ENCODE measurements at regions not wholly inside any gene's neighbourhood (a gene's known extent, or its start where the extent isn't known, plus 50 kb on each side); places are given as distances from the start of the nearest gene placed in this dataset.

DNA sequence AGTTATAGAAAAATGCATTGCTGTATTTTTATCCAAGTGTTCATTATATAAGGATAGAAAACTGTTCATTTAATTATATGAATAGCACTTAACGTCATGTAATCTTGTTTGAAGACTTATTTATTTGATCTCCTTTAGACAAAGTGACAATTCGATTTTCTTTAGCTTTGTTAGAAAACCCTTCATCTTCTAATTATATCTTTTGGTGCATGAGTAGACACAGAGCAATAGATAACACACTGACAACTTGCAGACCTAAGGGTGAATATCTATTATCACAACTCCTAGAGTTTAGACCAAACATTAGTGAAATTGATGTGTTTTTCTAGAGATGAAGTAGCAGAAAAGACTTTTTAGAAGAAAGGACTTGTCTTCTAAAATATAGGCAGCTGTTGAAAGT, 446.4 kb upstream of the SEMA6A start:
- TF ChIP-seq, protein P1, sequence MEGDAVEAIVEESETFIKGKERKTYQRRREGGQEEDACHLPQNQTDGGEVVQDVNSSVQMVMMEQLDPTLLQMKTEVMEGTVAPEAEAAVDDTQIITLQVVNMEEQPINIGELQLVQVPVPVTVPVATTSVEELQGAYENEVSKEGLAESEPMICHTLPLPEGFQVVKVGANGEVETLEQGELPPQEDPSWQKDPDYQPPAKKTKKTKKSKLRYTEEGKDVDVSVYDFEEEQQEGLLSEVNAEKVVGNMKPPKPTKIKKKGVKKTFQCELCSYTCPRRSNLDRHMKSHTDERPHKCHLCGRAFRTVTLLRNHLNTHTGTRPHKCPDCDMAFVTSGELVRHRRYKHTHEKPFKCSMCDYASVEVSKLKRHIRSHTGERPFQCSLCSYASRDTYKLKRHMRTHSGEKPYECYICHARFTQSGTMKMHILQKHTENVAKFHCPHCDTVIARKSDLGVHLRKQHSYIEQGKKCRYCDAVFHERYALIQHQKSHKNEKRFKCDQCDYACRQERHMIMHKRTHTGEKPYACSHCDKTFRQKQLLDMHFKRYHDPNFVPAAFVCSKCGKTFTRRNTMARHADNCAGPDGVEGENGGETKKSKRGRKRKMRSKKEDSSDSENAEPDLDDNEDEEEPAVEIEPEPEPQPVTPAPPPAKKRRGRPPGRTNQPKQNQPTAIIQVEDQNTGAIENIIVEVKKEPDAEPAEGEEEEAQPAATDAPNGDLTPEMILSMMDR (IDR thresholded peaks at IDR 0.05) = no peak
- TF ChIP-seq POLR2A (IDR thresholded peaks at IDR 0.05) (no peak), POLR2AphosphoS5 (IDR thresholded peaks at IDR 0.05; ENCODE audit: insufficient read depth in 1 of 2, low read depth in 1 of 2) (no peak)

Data from vagina (tissue), 2 donors.